Trophoblast cell (in vitro differentiated cells and primary cell): ENCODE measurements at regions not wholly inside any gene's neighbourhood (a gene's known extent, or its start where the extent isn't known, plus 50 kb on each side); places are given as distances from the start of the nearest gene placed in this dataset.

Experiments
- DNase-seq, 2 donors: peaks; one replicate each; pipeline ENCODE4 v3.0.0-alpha.2; 2016
- H2AFZ ChIP-seq: 2 replicates; pipeline ENCODE4 v1.6.1; 2013; ENCODE audit warnings: low read length, moderate library complexity, mild to moderate bottlenecking; ENCODE audit not compliant: insufficient read depth, poor library complexity
- H2AK5ac ChIP-seq: 2 replicates; pipeline ENCODE4 v1.6.1; 2013; ENCODE audit warnings: mild to moderate bottlenecking, low read length
- H2BK120ac ChIP-seq: 2 replicates; pipeline ENCODE4 v1.6.1; 2013; ENCODE audit warnings: low read length, mild to moderate bottlenecking, moderate library complexity; ENCODE audit not compliant: insufficient read depth, poor library complexity
- H2BK12ac ChIP-seq: 2 replicates; pipeline ENCODE4 v1.6.1; 2013; ENCODE audit warnings: mild to moderate bottlenecking, low read length, moderate library complexity
- H2BK5ac ChIP-seq: 2 replicates; pipeline ENCODE4 v1.6.1; 2013; ENCODE audit warnings: low read length, low read depth, moderate library complexity, mild to moderate bottlenecking; ENCODE audit not compliant: poor library complexity
- H3K14ac ChIP-seq: 2 replicates; pipeline ENCODE4 v1.6.1; 2013; ENCODE audit warnings: mild to moderate bottlenecking, low read length
- H3K18ac ChIP-seq: 2 replicates; pipeline ENCODE4 v1.6.1; 2013; ENCODE audit warnings: mild to moderate bottlenecking, low read length
- H3K23ac ChIP-seq: 2 replicates; pipeline ENCODE4 v1.6.1; 2013; ENCODE audit warnings: low read length
- H3K27ac ChIP-seq: 2 replicates; pipeline ENCODE4 v1.5.1; 2013; ENCODE audit warnings: low read depth, mild to moderate bottlenecking, inconsistent platforms, low read length, moderate library complexity
- H3K27me3 ChIP-seq: 2 replicates; pipeline ENCODE4 v1.6.1; 2013; ENCODE audit warnings: inconsistent platforms, mild to moderate bottlenecking, low read length, moderate library complexity; ENCODE audit not compliant: insufficient read depth
- H3K36me3 ChIP-seq, 2 experiments: 1 replicate in 1 of 2; 2 replicates in 1 of 2; pipeline ENCODE4 v1.6.1; 2013; ENCODE audit warnings: low read length in 2 of 2, mild to moderate bottlenecking in 2 of 2, moderate library complexity in 1 of 2; ENCODE audit not compliant: insufficient read depth in 2 of 2, control insufficient read depth in 1 of 2
- H3K4ac ChIP-seq: 2 replicates; pipeline ENCODE4 v1.6.1; 2013; ENCODE audit warnings: low read depth, mild to moderate bottlenecking, low read length, moderate library complexity
- H3K4me1 ChIP-seq, 2 experiments: 1 replicate in 1 of 2; 2 replicates in 1 of 2; pipeline ENCODE4 v1.6.1; 2013; ENCODE audit warnings: low read length in 2 of 2, mild to moderate bottlenecking in 2 of 2, moderate library complexity in 1 of 2; ENCODE audit not compliant: insufficient read depth in 2 of 2, control insufficient read depth in 1 of 2
- H3K4me2 ChIP-seq: 2 replicates; pipeline ENCODE4 v1.6.1; 2013; ENCODE audit warnings: inconsistent platforms, mild to moderate bottlenecking, low read length, moderate library complexity
- H3K4me3 ChIP-seq: 2 replicates; pipeline ENCODE4 v1.5.1; 2013; ENCODE audit warnings: mild to moderate bottlenecking, low read depth, low read length, inconsistent platforms
- H3K79me1 ChIP-seq: one replicate; pipeline ENCODE4 v1.6.1; 2013; ENCODE audit warnings: low read length
- H3K79me2 ChIP-seq: 2 replicates; pipeline ENCODE4 v1.6.1; 2013; ENCODE audit warnings: low read length, mild to moderate bottlenecking; ENCODE audit not compliant: control insufficient read depth, insufficient read depth, poor library complexity
- H3K9ac ChIP-seq: 2 replicates; pipeline ENCODE4 v1.6.1; 2013; ENCODE audit warnings: mild to moderate bottlenecking, low read length
- H3K9me3 ChIP-seq: 2 replicates; pipeline ENCODE4 v1.6.1; 2013; ENCODE audit warnings: low read depth, mild to moderate bottlenecking, control low read depth, inconsistent platforms, low read length; ENCODE audit not compliant: insufficient read depth
- H4K12ac ChIP-seq: 2 replicates; pipeline ENCODE4 v1.6.1; 2013; ENCODE audit warnings: low read depth, mild to moderate bottlenecking, low read length, moderate library complexity
- H4K8ac ChIP-seq: 2 replicates; pipeline ENCODE4 v1.6.1; 2013; ENCODE audit warnings: low read depth, mild to moderate bottlenecking, low read length, moderate library complexity
- H4K91ac ChIP-seq: one replicate; pipeline ENCODE4 v1.6.1; 2013; ENCODE audit warnings: low read depth, mild to moderate bottlenecking, low read length, moderate library complexity
- WGBS: extraction: QIAGEN DNeasy Blood & Tissue Kit; methylation state at CpG from one replicate; pipeline ENCODE4 v1.1.7; 2013; ENCODE audit warnings: missing lambda C conversion rate; ENCODE audit not compliant: insufficient read length, insufficient coverage; ENCODE audit errors: extremely low coverage; 5-methylcytosine and 5-hydroxymethylcytosine counted together

- DNase-seq, result no peak
- H3K4ac ChIP-seq, result no peak overlapping the region
- no peak overlapping the region for H3K4me2 ChIP-seq
- no peak overlapping the region for H2BK120ac ChIP-seq
- H3K4me1 ChIP-seq, result no peaks in the 10 kb centered on the region
- H3K23ac ChIP-seq, result no peak overlapping the region
- no peak overlapping the region for H2BK5ac ChIP-seq
- H3K14ac ChIP-seq, result no peak overlapping the region
- no peaks in the 10 kb centered on the region for H3K79me1 ChIP-seq
- H2AFZ ChIP-seq, result no peak overlapping the region
- H3K18ac ChIP-seq, result no peak overlapping the region
- H4K8ac ChIP-seq, result no peak overlapping the region
- H4K91ac ChIP-seq, result no peak overlapping the region
- WGBS, result no CpG with 5 or more reads among the region's 2 CpGs
- no peaks in the 10 kb centered on the region for H3K9me3 ChIP-seq
- H3K4me3 ChIP-seq, result no peak overlapping the region
- H2BK12ac ChIP-seq, result no peak overlapping the region
- H3K27me3 ChIP-seq, result no peaks in the 10 kb centered on the region
- no peaks in the 10 kb centered on the region for H3K79me2 ChIP-seq
- H4K12ac ChIP-seq, result no peak overlapping the region
- no peak overlapping the region for H3K27ac ChIP-seq
- no peak overlapping the region for H2AK5ac ChIP-seq
- H3K36me3 ChIP-seq, result no peaks in the 10 kb centered on the region
- no peak overlapping the region for H3K9ac ChIP-seq
Measured at GRCh38 chr4:114754616-114755015, 156.0 kb downstream of the UGT8 start.

- no peaks in the 10 kb centered on the region for H3K9me3 ChIP-seq
- H2BK5ac ChIP-seq, result no peak overlapping the region
- no peaks in the 10 kb centered on the region for H3K27me3 ChIP-seq
- H3K27ac ChIP-seq, result no peak overlapping the region
- H3K4ac ChIP-seq, result no peak overlapping the region
- no peak overlapping the region for H4K8ac ChIP-seq
- no peaks in the 10 kb centered on the region for H3K36me3 ChIP-seq
- no peak overlapping the region for H3K4me2 ChIP-seq
- no CpG with 5 or more reads among the region's 2 CpGs for WGBS
- no peaks in the 10 kb centered on the region for H3K4me1 ChIP-seq
- no peak overlapping the region for H3K9ac ChIP-seq
- no peak overlapping the region for H4K91ac ChIP-seq
- H2AK5ac ChIP-seq, result no peak overlapping the region
- H2BK120ac ChIP-seq, result no peak overlapping the region
- H2BK12ac ChIP-seq, result no peak overlapping the region
- no peak overlapping the region for H3K14ac ChIP-seq
- no peak overlapping the region for H4K12ac ChIP-seq
- no peak overlapping the region for H3K18ac ChIP-seq
- no peak overlapping the region for H3K23ac ChIP-seq
- no peaks in the 10 kb centered on the region for H3K79me2 ChIP-seq
- H3K4me3 ChIP-seq, result no peak overlapping the region
- DNase-seq, result no peak
- no peak overlapping the region for H2AFZ ChIP-seq
- no peaks in the 10 kb centered on the region for H3K79me1 ChIP-seq
Measured at GRCh38 chr4:114758066-114758465, 159.5 kb downstream of the UGT8 start.

- H3K79me1 ChIP-seq, result no peaks in the 10 kb centered on the region
- no peaks in the 10 kb centered on the region for H3K79me2 ChIP-seq
- no peak overlapping the region for H2BK5ac ChIP-seq
- no peak overlapping the region for H2AFZ ChIP-seq
- no peak overlapping the region for H3K4ac ChIP-seq
- no peak overlapping the region for H4K12ac ChIP-seq
- WGBS, result no CpG with 5 or more reads among the region's 3 CpGs
- H3K36me3 ChIP-seq, result no peaks in the 10 kb centered on the region
- H4K8ac ChIP-seq, result no peak overlapping the region
- no peak for DNase-seq
- no peak overlapping the region for H3K27ac ChIP-seq
- no peak overlapping the region for H2AK5ac ChIP-seq
- no peak overlapping the region for H2BK120ac ChIP-seq
- H3K18ac ChIP-seq, result no peak overlapping the region
- no peak overlapping the region for H2BK12ac ChIP-seq
- H3K27me3 ChIP-seq, result no peaks in the 10 kb centered on the region
- H3K9ac ChIP-seq, result no peak overlapping the region
- H3K14ac ChIP-seq, result no peak overlapping the region
- H3K4me2 ChIP-seq, result no peak overlapping the region
- no peaks in the 10 kb centered on the region for H3K9me3 ChIP-seq
- no peak overlapping the region for H3K4me3 ChIP-seq
- H4K91ac ChIP-seq, result no peak overlapping the region
- H3K23ac ChIP-seq, result no peak overlapping the region
- H3K4me1 ChIP-seq, result no peaks in the 10 kb centered on the region
Measured at GRCh38 chr4:114768501-114768900, 169.9 kb downstream of the UGT8 start.

GRCh38 chr4:114770624-114771023, 172.0 kb downstream of the UGT8 start:
- Histone ChIP-seq H2AK5ac (no peak overlapping the region), H3K27me3 (no peaks in the 10 kb centered on the region), H4K91ac (no peak overlapping the region), H2BK120ac (no peak overlapping the region), H3K36me3 (no peaks in the 10 kb centered on the region), H3K4me1 (no peaks in the 10 kb centered on the region), H2BK5ac (no peak overlapping the region), H3K9me3 (no peaks in the 10 kb centered on the region), H3K27ac (no peak overlapping the region), H2BK12ac (no peak overlapping the region), H3K79me1 (no peaks in the 10 kb centered on the region), H2AFZ (no peak overlapping the region), H3K18ac (no peak overlapping the region), H3K4me2 (no peak overlapping the region), H3K79me2 (no peaks in the 10 kb centered on the region), H4K8ac (no peak overlapping the region), H3K9ac (no peak overlapping the region), H3K14ac (no peak overlapping the region), H3K4me3 (no peak overlapping the region), H3K23ac (no peak overlapping the region), H4K12ac (no peak overlapping the region), H3K4ac (no peak overlapping the region)
- no peak for DNase-seq
- WGBS, result no CpG with 5 or more reads among the region's 4 CpGs
